ENCODE measurements at regions not wholly inside any gene's neighbourhood (a gene's known extent, or its start where the extent isn't known, plus 50 kb on each side); places are given as distances from the start of the nearest gene placed in this dataset.
"Not testable (repeated sequence)": the region's sequence is repeated elsewhere in the genome, so short reads cannot be mapped to it uniquely, and the experiment has no call there.

- in situ Hi-C loops (cut with HindIII; ENCODE audit: low sequenced_read_pairs) = no loop called here
Observed at GRCh38 chrX:3191201-3191600, 149.9 kb downstream of the ARSF start.

GRCh38 chrX:3184176-3184930 lies 143.1 kb downstream of the ARSF start:
- in situ Hi-C loops (cut with HindIII; ENCODE audit: low sequenced_read_pairs) = no loop called here

GRCh38 chrX:3181846-3182245 lies 140.6 kb downstream of the ARSF start:
- in situ Hi-C loops (cut with HindIII; ENCODE audit: low sequenced_read_pairs) = no loop called here

DNA sequence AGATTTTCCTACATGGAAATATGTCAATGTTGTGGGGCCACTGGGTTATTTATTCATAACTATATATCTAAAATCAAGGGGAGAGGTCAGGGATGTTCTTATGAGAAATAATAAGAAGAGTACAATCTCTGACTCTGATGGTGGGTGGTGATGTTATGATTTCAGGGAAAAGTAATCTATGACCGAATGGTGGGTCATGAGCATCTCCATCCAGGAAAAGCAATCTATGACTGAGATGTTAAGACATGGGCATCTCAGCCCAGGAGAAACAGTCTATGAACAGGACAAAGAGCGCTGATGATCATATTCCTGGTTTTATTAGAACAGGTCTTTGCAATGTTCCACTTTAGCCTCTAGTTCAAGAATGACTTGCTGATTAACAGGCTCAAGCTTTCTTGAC lies 137.1 kb downstream of the ARSF start:
- in situ Hi-C loops (cut with HindIII; ENCODE audit: low sequenced_read_pairs) = loop anchor here (5.0 kb wide), 1 partner anchor 79 kb away; no protein-coding TSS in a partner anchor

DNA sequence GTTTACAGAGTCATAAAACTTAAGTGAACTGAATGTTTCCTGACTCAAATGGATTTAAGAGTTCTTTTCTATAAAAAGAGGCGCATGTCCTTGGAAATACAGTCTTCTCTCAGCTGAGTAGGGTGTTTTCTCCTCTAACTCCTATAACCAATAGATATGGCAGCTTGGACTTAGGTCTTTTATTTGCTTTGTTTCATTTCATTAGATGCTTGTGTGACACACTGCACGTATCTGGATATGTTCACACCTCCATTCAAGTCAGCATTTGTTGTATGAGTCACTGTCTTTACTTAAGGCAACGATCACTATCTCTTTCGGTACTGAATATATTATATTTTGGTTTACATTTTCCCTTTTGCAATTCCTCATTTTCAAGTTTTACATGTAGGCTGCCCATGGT lies 136.6 kb downstream of the ARSF start:
- in situ Hi-C loops (cut with HindIII; ENCODE audit: low sequenced_read_pairs) = loop anchor here (5.0 kb wide), 1 partner anchor 79 kb away; no protein-coding TSS in a partner anchor

- in situ Hi-C loops (cut with HindIII; ENCODE audit: low sequenced_read_pairs) = loop anchor here (5.0 kb wide), 1 partner anchor 81 kb away; no protein-coding TSS in a partner anchor
Observed at GRCh38 chrX:3176439-3176820, 135.2 kb downstream of the ARSF start.

DNA sequence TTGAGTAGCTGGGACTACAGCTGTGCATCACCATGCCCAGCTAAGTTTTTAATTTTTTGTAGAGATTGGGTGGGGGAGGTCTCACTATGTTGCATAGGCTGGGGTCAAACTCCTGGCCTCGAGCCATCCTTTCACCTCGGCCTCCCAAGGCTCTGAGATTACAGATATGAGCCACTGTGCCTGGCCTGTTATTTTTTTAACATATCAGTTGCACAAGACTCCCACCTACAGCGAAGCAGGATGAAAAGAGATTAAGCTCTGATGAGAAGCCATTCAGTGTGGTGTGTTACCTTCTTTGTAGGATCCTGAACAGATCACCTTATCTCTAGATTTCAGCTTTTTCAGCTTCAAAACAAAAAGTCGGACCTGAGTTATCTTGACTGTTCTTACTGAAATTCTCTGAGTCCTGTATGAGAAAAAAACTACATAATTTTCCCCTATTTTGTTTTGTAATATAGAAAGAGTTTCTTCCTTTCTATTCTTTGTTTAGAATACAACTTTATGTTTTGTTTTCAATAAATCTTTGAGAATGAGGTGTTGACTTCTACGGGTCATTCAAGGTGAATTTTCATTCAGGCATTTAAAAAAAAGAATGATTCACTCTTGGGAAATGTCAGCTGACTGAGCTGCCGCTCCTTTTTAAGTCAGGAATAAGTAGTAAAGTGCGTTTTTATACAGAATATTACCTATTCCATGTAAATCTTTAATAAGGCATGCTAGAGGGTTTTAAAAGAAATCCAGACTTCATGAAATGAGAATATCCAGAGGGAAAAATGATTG lies 134.6 kb downstream of the ARSF start:
- in situ Hi-C loops (cut with HindIII; ENCODE audit: low sequenced_read_pairs) = loop anchor here (5.0 kb wide), 1 partner anchor 81 kb away; no protein-coding TSS in a partner anchor

GRCh38 chrX:3172156-3172555 lies 130.9 kb downstream of the ARSF start:
- in situ Hi-C loops (cut with HindIII; ENCODE audit: low sequenced_read_pairs) = not testable (repeated sequence)

DNA sequence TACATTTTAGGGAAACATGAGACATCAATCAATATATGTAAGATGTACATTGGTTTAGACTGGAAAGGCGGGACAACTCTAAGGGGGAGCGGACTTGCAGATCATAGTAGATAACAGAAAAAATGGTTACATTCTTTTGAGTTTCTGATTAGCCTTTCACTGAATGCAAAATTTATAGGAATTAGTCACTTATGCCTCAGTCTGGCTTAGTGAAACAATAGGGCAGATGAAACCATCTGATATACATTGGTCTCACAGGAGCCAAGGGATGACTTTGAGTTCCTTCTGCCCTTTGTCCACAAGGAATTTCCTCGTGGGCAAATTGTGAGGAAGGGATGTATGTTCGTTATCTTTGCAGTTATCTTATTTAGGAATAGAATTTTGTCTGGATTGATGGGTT lies 128.2 kb downstream of the ARSF start:
- in situ Hi-C loops (cut with HindIII; ENCODE audit: low sequenced_read_pairs) = no loop called here

DNA sequence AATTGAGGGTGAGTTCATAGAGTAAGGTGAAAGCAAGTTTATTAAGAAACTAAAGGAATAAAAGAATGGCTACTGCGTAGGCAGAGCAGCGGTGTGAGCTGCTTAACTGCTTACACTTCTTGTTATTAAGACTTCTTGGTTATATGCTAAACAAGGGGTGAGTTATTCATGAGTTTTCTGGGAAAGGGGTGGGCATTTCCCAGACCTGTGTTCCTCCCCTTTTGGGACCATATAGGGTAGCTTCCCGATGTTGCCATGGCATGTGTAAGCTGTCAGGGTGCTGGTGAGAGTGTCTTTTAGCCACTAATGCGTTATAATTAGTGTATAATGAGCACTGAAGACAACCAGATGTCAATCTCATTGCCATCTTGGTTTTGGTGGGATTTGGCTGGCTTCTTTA lies 126.5 kb downstream of the ARSF start:
- in situ Hi-C loops (cut with HindIII; ENCODE audit: low sequenced_read_pairs) = no loop called here

DNA sequence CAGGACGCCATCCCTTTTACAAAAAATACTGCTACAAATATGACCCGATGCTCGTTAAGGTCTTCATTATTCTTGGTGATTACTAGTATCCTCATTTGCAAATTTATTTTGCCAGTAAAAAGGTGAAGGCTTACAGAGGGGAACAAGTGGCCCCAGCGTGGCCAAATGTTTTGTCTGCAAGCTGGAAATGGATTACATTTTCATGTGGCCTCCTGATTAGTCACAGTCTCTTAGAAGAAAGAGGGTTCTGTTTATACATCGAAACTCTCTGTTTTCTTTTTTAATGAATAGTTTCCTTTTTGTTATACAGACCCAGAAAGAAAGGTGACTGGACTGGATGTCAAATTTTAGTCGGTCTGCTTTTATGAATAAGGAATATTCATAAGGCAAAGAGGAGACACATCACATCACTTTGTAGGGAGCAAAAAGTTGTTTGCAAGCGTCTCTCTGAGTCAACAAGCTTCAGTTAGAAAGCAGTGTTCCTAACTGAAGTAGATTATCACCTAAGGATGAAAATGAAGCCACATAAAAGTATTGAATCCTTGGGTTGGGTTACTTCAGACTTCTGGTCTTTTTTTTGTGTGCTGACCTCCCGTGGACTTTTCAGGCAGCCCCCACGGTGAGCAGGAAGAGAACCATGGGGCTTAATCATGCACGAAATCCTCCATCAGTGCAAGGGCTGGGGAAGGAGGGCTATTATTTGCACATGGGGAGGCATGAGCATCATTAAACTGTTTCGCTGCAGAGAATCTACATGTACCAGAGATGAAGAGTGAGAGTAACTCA lies 125.6 kb downstream of the ARSF start:
- in situ Hi-C loops (cut with HindIII; ENCODE audit: low sequenced_read_pairs) = no loop called here

- in situ Hi-C loops (cut with HindIII; ENCODE audit: low sequenced_read_pairs) = no loop called here
Observed at GRCh38 chrX:3165808-3166207, 124.5 kb downstream of the ARSF start.
